CD14-positive monocyte (primary cell): ENCODE measurements at regions not wholly inside any gene's neighbourhood (a gene's known extent, or its start where the extent isn't known, plus 50 kb on each side); places are given as distances from the start of the nearest gene placed in this dataset.

Source experiments
- DNase-seq, 3 donors: peaks; one replicate each; pipeline ENCODE4 v3.0.0-alpha.2; 2011 to 2022
- H2AFZ ChIP-seq: 2 replicates; pipeline ENCODE4 v1.6.0; 2012; ENCODE audit warnings: mild to moderate bottlenecking, low read depth, low read length, inconsistent platforms; ENCODE audit not compliant: insufficient read depth, poor library complexity, severe bottlenecking
- H3K27ac ChIP-seq, 2 donors: 1 replicate in 1 of 2; 2 replicates in 1 of 2; pipeline ENCODE4 v1.5.1; 2012 to 2013; ENCODE audit warnings: low read length in 2 of 2, control low read depth in 1 of 2, inconsistent platforms in 1 of 2, low read depth in 1 of 2, mild to moderate bottlenecking in 1 of 2
- H3K27me3 ChIP-seq, 2 donors: one replicate each; pipeline versions ENCODE4 v1.6.0 to v1.6.1; 2011 to 2013; ENCODE audit warnings: low read length in 2 of 2; ENCODE audit not compliant: control insufficient read depth in 2 of 2, insufficient read depth in 2 of 2
- H3K36me3 ChIP-seq, 2 donors: replicated peaks in 1 of 2; 1 replicate in 1 of 2; 2 replicates in 1 of 2; pipeline versions ENCODE4 v1.5.1 to v1.6.1; 2012 to 2013; ENCODE audit warnings: low read length in 2 of 2, control low read depth in 1 of 2, inconsistent platforms in 1 of 2, mild to moderate bottlenecking in 1 of 2; ENCODE audit not compliant: insufficient read depth in 2 of 2, control insufficient read depth in 1 of 2
- H3K4me1 ChIP-seq, 2 donors: 1 replicate in 1 of 2; 2 replicates in 1 of 2; pipeline versions ENCODE4 v1.5.1 to v1.6.1; 2012 to 2013; ENCODE audit warnings: low read length in 2 of 2, control low read depth in 1 of 2, inconsistent platforms in 1 of 2, mild to moderate bottlenecking in 1 of 2, moderate library complexity in 1 of 2; ENCODE audit not compliant: insufficient read depth in 2 of 2, control insufficient read depth in 1 of 2
- H3K4me2 ChIP-seq: replicated peaks from 2 replicates; pipeline ENCODE3; 2012; ENCODE audit warnings: low read length, moderate library complexity, mild to moderate bottlenecking; ENCODE audit not compliant: poor library complexity, severe bottlenecking; ENCODE audit errors: extremely low read depth
- H3K4me3 ChIP-seq, 3 experiments: fragments of 200-600 bp in 1 of 3; sonication (generic) in 1 of 3; replicated peaks in 1 of 3; 1 replicate in 2 of 3; 2 replicates in 1 of 3; pipeline ENCODE4 v1.5.1; 2011 to 2013; ENCODE audit warnings: low read length in 3 of 3, mild to moderate bottlenecking in 3 of 3, control low read depth in 2 of 3, low read depth in 2 of 3, inconsistent platforms in 1 of 3, moderate library complexity in 1 of 3
- H3K79me2 ChIP-seq: 2 replicates; pipeline ENCODE4 v1.6.0; 2012; ENCODE audit warnings: mild to moderate bottlenecking, control low read depth, inconsistent platforms, low read length, moderate library complexity; ENCODE audit not compliant: insufficient read depth
- H3K9ac ChIP-seq: 2 replicates; pipeline ENCODE4 v1.6.0; 2017; ENCODE audit warnings: low read length, mild to moderate bottlenecking; ENCODE audit not compliant: insufficient read depth, poor library complexity, severe bottlenecking
- H3K9me3 ChIP-seq, 2 donors: replicated peaks in 1 of 2; 1 replicate in 1 of 2; 2 replicates in 1 of 2; pipeline versions ENCODE4 v1.5.1 to v1.6.1; 2012 to 2013; ENCODE audit warnings: low read length in 2 of 2, control low read depth in 1 of 2; ENCODE audit not compliant: control insufficient read depth in 1 of 2, insufficient read depth in 1 of 2
- H4K20me1 ChIP-seq: 2 replicates; pipeline ENCODE4 v1.6.0; 2012; ENCODE audit warnings: mild to moderate bottlenecking, low read length, control low read depth, moderate library complexity; ENCODE audit not compliant: insufficient read depth
- H3K27ac Mint-ChIP-seq, 7 donors: one replicate each; pipeline ENCODE4 v1.8.0; 2020; ENCODE audit warnings: mild to moderate bottlenecking in 7 of 7, mixed read lengths in 7 of 7, moderate library complexity in 6 of 7, inconsistent platforms in 2 of 7
- H3K27me3 Mint-ChIP-seq, 3 donors: one replicate each; pipeline ENCODE4 v1.8.0; 2021 to 2022; ENCODE audit warnings: low read depth in 3 of 3, mild to moderate bottlenecking in 3 of 3, mixed read lengths in 3 of 3, moderate library complexity in 3 of 3, inconsistent platforms in 1 of 3
- H3K36me3 Mint-ChIP-seq, 2 donors: one replicate each; pipeline ENCODE4 v1.8.0; 2020; ENCODE audit warnings: mixed read lengths in 2 of 2, inconsistent platforms in 1 of 2, mild to moderate bottlenecking in 1 of 2
- H3K4me1 Mint-ChIP-seq: one replicate; pipeline ENCODE4 v1.8.0; 2020; ENCODE audit warnings: mild to moderate bottlenecking, mixed read lengths
- H3K4me3 Mint-ChIP-seq, 2 donors: one replicate each; pipeline ENCODE4 v1.8.0; 2020; ENCODE audit warnings: mild to moderate bottlenecking in 2 of 2, mixed read lengths in 2 of 2, moderate library complexity in 1 of 2
- H3K9me3 Mint-ChIP-seq, 7 donors: one replicate each; pipeline ENCODE4 v1.8.0; 2020 to 2022; ENCODE audit warnings: mixed read lengths in 7 of 7, mild to moderate bottlenecking in 6 of 7, moderate library complexity in 6 of 7, inconsistent platforms in 2 of 7
- CTCF ChIP-seq: fragments of 200-600 bp; IDR thresholded peaks from one replicate; pipeline ENCODE4 v1.8.0; 2022; ENCODE audit warnings: antibody characterized with exemption, mild to moderate bottlenecking
- WGBS: methylation state at CpG from one replicate; pipeline ENCODE4 v1.1.5; 2013; ENCODE audit warnings: missing lambda C conversion rate; ENCODE audit not compliant: insufficient coverage; 5-methylcytosine and 5-hydroxymethylcytosine counted together
- intact Hi-C, 2 donors: fragments of 100-400 bp; cut with micrococcal nuclease; formaldehyde crosslinking; loops; one replicate each; pipeline versions ENCODE4 v1.15.0 to v1.15.1; 2023

- peak overlapping the region; percentile 30 to 93 (median 92) for H3K27ac Mint-ChIP-seq
- H3K4me3 Mint-ChIP-seq = peak overlapping the region; percentile 20 to 23
Measured at GRCh38 chr2:236972491-236973342, 113.0 kb upstream of the COPS8 start.

More at GRCh38 chr2:236972491-236973342, 113.0 kb upstream of the COPS8 start:
- WGBS = 94% methylated on average over 7 of the region's 11 CpGs
- H3K4me1 Mint-ChIP-seq = peaks cover 88% of the 10 kb centered on the region
- peak; percentile 35 to 86 (median 56) for DNase-seq
- Histone ChIP-seq H4K20me1 (no peaks in the 10 kb centered on the region), H3K9me3 (no peaks in the 10 kb centered on the region), H3K4me2 (no peak overlapping the region), H3K27me3 (no peaks in the 10 kb centered on the region), H3K36me3 (no peaks in the 10 kb centered on the region), H3K79me2 (no peaks in the 10 kb centered on the region), H3K9ac (no peak overlapping the region), H3K4me3 (no peak overlapping the region), H2AFZ (no peak overlapping the region), H3K4me1 (peaks cover 75 to 82% of the 10 kb centered on the region in 2 donors), H3K27ac (peak overlapping the region; percentile 35 to 52)
- intact Hi-C loops = loop anchor here in 1 of 2 donors (5.0 kb wide), 2 partner anchors 50 to 100 kb away; no protein-coding TSS in a partner anchor
- no peak for TF ChIP-seq CTCF
- no peaks in the 10 kb centered on the region for H3K36me3 Mint-ChIP-seq
- H3K9me3 Mint-ChIP-seq = peaks cover 0 to 10% (median 3%) of the 10 kb centered on the region in 7 donors
- peaks cover 10 to 17% (median 17%) of the 10 kb centered on the region in 3 donors for H3K27me3 Mint-ChIP-seq
